ENCODE measurements at regions not wholly inside any gene's neighbourhood (a gene's known extent, or its start where the extent isn't known, plus 50 kb on each side); places are given as distances from the start of the nearest gene placed in this dataset.

- TF ChIP-seq EZH2 (IDR thresholded peaks at IDR 0.05; ENCODE audit: borderline replicate concordance, low read length) (no peak), CTCF (conservative IDR thresholded peaks at IDR 0.05 in 1 of 2, IDR thresholded peaks at IDR 0.05 in 1 of 2; ENCODE audit: extremely low read depth in 1 of 2, insufficient read depth in 1 of 2, low read depth in 1 of 2, low read length in 2 of 2) (no peak)
Measured at GRCh38 chr5:133730866-133731265, 118.5 kb upstream of the FSTL4 start.
